DND-41 (cell line): ENCODE measurements at regions not wholly inside any gene's neighbourhood (a gene's known extent, or its start where the extent isn't known, plus 50 kb on each side); places are given as distances from the start of the nearest gene placed in this dataset.
"Not testable (repeated sequence)": the region's sequence is repeated elsewhere in the genome, so short reads cannot be mapped to it uniquely, and the experiment has no call there.

Experiments used
- ATAC-seq: fragments of 200-7000 bp; cut with Tn5 transposase; 3 replicates; pipeline ENCODE4 v1.9.1; 2021; ENCODE audit warnings: low read depth; ENCODE audit not compliant: insufficient read depth
- DNase-seq: peaks from one replicate; pipeline ENCODE4 v3.0.0-alpha.2; 2020
- H2AFZ ChIP-seq: 2 replicates; pipeline ENCODE4 v1.6.0; 2012; ENCODE audit warnings: low read depth, low read length
- H3K27ac ChIP-seq: 2 replicates; pipeline ENCODE4 v1.5.1; 2012; ENCODE audit warnings: low read length, inconsistent platforms
- H3K27me3 ChIP-seq: fragments of 200-600 bp; sonication (generic); 2 replicates; pipeline ENCODE4 v1.6.0; 2012; ENCODE audit warnings: low read length, mild to moderate bottlenecking, inconsistent platforms; ENCODE audit not compliant: insufficient read depth, poor library complexity
- H3K36me3 ChIP-seq: 2 replicates; pipeline ENCODE4 v1.5.1; 2012; ENCODE audit warnings: low read length, inconsistent platforms; ENCODE audit not compliant: insufficient read depth
- H3K4me1 ChIP-seq: 2 replicates; pipeline ENCODE4 v1.5.1; 2012; ENCODE audit warnings: mild to moderate bottlenecking, low read length; ENCODE audit not compliant: insufficient read depth
- H3K4me2 ChIP-seq: 2 replicates; pipeline ENCODE4 v1.6.0; 2012; ENCODE audit warnings: mild to moderate bottlenecking, moderate library complexity, low read length, inconsistent platforms; ENCODE audit not compliant: insufficient read depth
- H3K4me3 ChIP-seq, 2 experiments: fragments of 200-600 bp in 1 of 2; shearing (Covaris generic) in 1 of 2; 2 replicates each; pipeline ENCODE4 v1.5.1; 2012 to 2016; ENCODE audit warnings: inconsistent platforms in 2 of 2, low read length in 2 of 2, mild to moderate bottlenecking in 2 of 2, low read depth in 1 of 2, moderate library complexity in 1 of 2
- H3K79me2 ChIP-seq: 2 replicates; pipeline ENCODE4 v1.6.0; 2012; ENCODE audit warnings: low read length, inconsistent platforms; ENCODE audit not compliant: insufficient read depth
- H3K9ac ChIP-seq: 2 replicates; pipeline ENCODE4 v1.6.0; 2012; ENCODE audit warnings: low read depth, mild to moderate bottlenecking, inconsistent platforms, low read length, moderate library complexity
- H3K9me3 ChIP-seq: 2 replicates; pipeline ENCODE4 v1.5.1; 2012; ENCODE audit warnings: low read length, moderate library complexity, mild to moderate bottlenecking, inconsistent platforms; ENCODE audit not compliant: insufficient read depth, severe bottlenecking
- H4K20me1 ChIP-seq: 2 replicates; pipeline ENCODE4 v1.6.0; 2012; ENCODE audit warnings: low read length; ENCODE audit not compliant: insufficient read depth
- CTCF ChIP-seq: IDR thresholded peaks from 2 replicates; pipeline ENCODE4 v1.5.1; 2012; ENCODE audit warnings: borderline replicate concordance, low read length, moderate library complexity, mild to moderate bottlenecking; ENCODE audit not compliant: poor library complexity, severe bottlenecking; ENCODE audit errors: extremely low read depth
- EZH2 ChIP-seq: IDR thresholded peaks from 3 replicates; pipeline ENCODE4 v1.6.1; 2012; ENCODE audit warnings: borderline replicate concordance, low read depth, mild to moderate bottlenecking, moderate library complexity, low read length, inconsistent platforms; ENCODE audit not compliant: severe bottlenecking

- Histone ChIP-seq H4K20me1 (no peaks in the 10 kb centered on the region), H3K4me3 (no peak overlapping the region), H3K9me3 (no peaks in the 10 kb centered on the region), H3K9ac (no peak overlapping the region), H3K36me3 (no peaks in the 10 kb centered on the region), H3K27ac (no peak overlapping the region), H3K4me2 (no peak overlapping the region), H3K4me1 (no peaks in the 10 kb centered on the region), H3K27me3 (no peaks in the 10 kb centered on the region), H2AFZ (no peak overlapping the region), H3K79me2 (no peaks in the 10 kb centered on the region)
- ATAC-seq (no peak), DNase-seq (no peak)
- TF ChIP-seq CTCF (no peak), EZH2 (no peak)
Measured at GRCh38 chr11:87628957-87629356, 546.3 kb downstream of the RAB38 start.

- no peak overlapping the region for H3K9ac ChIP-seq
- H4K20me1 ChIP-seq, result no peaks in the 10 kb centered on the region
- H3K27ac ChIP-seq, result no peak overlapping the region
- DNase-seq (no peak), ATAC-seq (no peak)
- no peak for TF ChIP-seq CTCF
- no peak for TF ChIP-seq EZH2
- H3K9me3 ChIP-seq, result no peaks in the 10 kb centered on the region
- no peak overlapping the region for H3K4me3 ChIP-seq
- H3K4me2 ChIP-seq, result no peak overlapping the region
- H3K36me3 ChIP-seq, result no peaks in the 10 kb centered on the region
- H3K27me3 ChIP-seq, result no peaks in the 10 kb centered on the region
- no peaks in the 10 kb centered on the region for H3K79me2 ChIP-seq
- H3K4me1 ChIP-seq, result no peaks in the 10 kb centered on the region
- H2AFZ ChIP-seq, result no peak overlapping the region
Measured at GRCh38 chr11:87628026-87628580, 547.1 kb downstream of the RAB38 start.

GRCh38 chr11:87623531-87624365, 551.5 kb downstream of the RAB38 start:
- not testable (repeated sequence) for ATAC-seq, H2AFZ ChIP-seq, H3K9me3 ChIP-seq, H3K36me3 ChIP-seq, H4K20me1 ChIP-seq, H3K27me3 ChIP-seq, DNase-seq, H3K4me2 ChIP-seq, H3K4me1 ChIP-seq, H3K4me3 ChIP-seq, H3K79me2 ChIP-seq, H3K9ac ChIP-seq, H3K27ac ChIP-seq

GRCh38 chr11:87616511-87616910, 558.7 kb downstream of the RAB38 start:
- Histone ChIP-seq H3K4me3 (no peak overlapping the region), H3K9me3 (no peaks in the 10 kb centered on the region), H3K79me2 (no peaks in the 10 kb centered on the region), H4K20me1 (no peaks in the 10 kb centered on the region), H3K27me3 (no peaks in the 10 kb centered on the region), H3K9ac (no peak overlapping the region), H3K4me1 (no peaks in the 10 kb centered on the region), H3K36me3 (no peaks in the 10 kb centered on the region), H2AFZ (no peak overlapping the region), H3K4me2 (no peak overlapping the region), H3K27ac (no peak overlapping the region)
- TF ChIP-seq EZH2 (no peak), CTCF (no peak)
- DNase-seq (no peak), ATAC-seq (no peak)
